Astrocyte (in vitro differentiated cells and primary cell): ENCODE measurements at regions not wholly inside any gene's neighbourhood (a gene's known extent, or its start where the extent isn't known, plus 50 kb on each side); places are given as distances from the start of the nearest gene placed in this dataset.

Experiments
- DNase-seq: peaks from one replicate; pipeline ENCODE4 v3.0.0-alpha.2; 2010; ENCODE audit warnings: low read depth
- FAIRE-seq: peaks from 2 replicates; lab custom pipeline; 2011; peaks lifted over from hg19 to GRCh38; lab: Jason Lieb, UNC
- H2AFZ ChIP-seq: 2 replicates; pipeline ENCODE4 v1.6.0; 2012; ENCODE audit warnings: low read depth, low read length, inconsistent platforms
- H3K27ac ChIP-seq: 2 replicates; pipeline ENCODE4 v1.5.1; 2011; ENCODE audit warnings: low read depth, low read length, inconsistent platforms
- H3K27me3 ChIP-seq: 2 replicates; pipeline ENCODE4 v1.6.0; 2011; ENCODE audit warnings: low read length, inconsistent platforms; ENCODE audit not compliant: insufficient read depth
- H3K36me3 ChIP-seq: 2 replicates; pipeline ENCODE4 v1.5.1; 2011; ENCODE audit warnings: low read length, inconsistent platforms; ENCODE audit not compliant: insufficient read depth
- H3K4me1 ChIP-seq: 2 replicates; pipeline ENCODE4 v1.5.1; 2011; ENCODE audit warnings: low read length, inconsistent platforms; ENCODE audit not compliant: insufficient read depth
- H3K4me2 ChIP-seq: 2 replicates; pipeline ENCODE4 v1.6.0; 2012; ENCODE audit warnings: low read length, inconsistent platforms
- H3K4me3 ChIP-seq: 2 replicates; pipeline ENCODE4 v1.5.1; 2011; ENCODE audit warnings: low read depth, mild to moderate bottlenecking, low read length, inconsistent platforms; ENCODE audit not compliant: insufficient read depth
- H3K79me2 ChIP-seq: 2 replicates; pipeline ENCODE4 v1.6.0; 2012; ENCODE audit warnings: mild to moderate bottlenecking, low read length, inconsistent platforms; ENCODE audit not compliant: insufficient read depth
- H3K9ac ChIP-seq: 2 replicates; pipeline ENCODE4 v1.6.0; 2012; ENCODE audit warnings: mild to moderate bottlenecking, low read length, inconsistent platforms
- H3K9me3 ChIP-seq: 2 replicates; pipeline ENCODE4 v1.5.1; 2012; ENCODE audit warnings: low read depth, mild to moderate bottlenecking, low read length, inconsistent platforms; ENCODE audit not compliant: insufficient read depth
- H4K20me1 ChIP-seq: 2 replicates; pipeline ENCODE4 v1.6.0; 2012; ENCODE audit warnings: low read length, inconsistent platforms; ENCODE audit not compliant: insufficient read depth
- H3K27ac Mint-ChIP-seq: one replicate; pipeline ENCODE4 v1.8.0; 2021; ENCODE audit warnings: mild to moderate bottlenecking, mixed read lengths; ENCODE audit not compliant: unreplicated experiment
- H3K27me3 Mint-ChIP-seq: one replicate; pipeline ENCODE4 v1.8.0; 2021; ENCODE audit warnings: low read depth, mixed read lengths; ENCODE audit not compliant: unreplicated experiment
- H3K36me3 Mint-ChIP-seq: one replicate; pipeline ENCODE4 v1.8.0; 2021; ENCODE audit warnings: low read depth, mixed read lengths; ENCODE audit not compliant: unreplicated experiment
- H3K4me1 Mint-ChIP-seq: one replicate; pipeline ENCODE4 v1.8.0; 2021; ENCODE audit warnings: low read depth, mixed read lengths; ENCODE audit not compliant: unreplicated experiment
- H3K4me3 Mint-ChIP-seq: one replicate; pipeline ENCODE4 v1.8.0; 2021; ENCODE audit warnings: mild to moderate bottlenecking, moderate library complexity, mixed read lengths; ENCODE audit not compliant: unreplicated experiment
- H3K9me3 Mint-ChIP-seq: one replicate; pipeline ENCODE4 v1.8.0; 2021; ENCODE audit warnings: mild to moderate bottlenecking, mixed read lengths; ENCODE audit not compliant: unreplicated experiment
- EZH2 ChIP-seq: IDR thresholded peaks from 2 replicates; pipeline ENCODE4 v1.6.1; 2012; ENCODE audit warnings: mild to moderate bottlenecking, low read length, inconsistent platforms; ENCODE audit not compliant: insufficient read depth
- TF ChIP-seq, protein P1 (sequence below): IDR thresholded peaks from 2 replicates; pipeline ENCODE4 v1.5.1; 2011; ENCODE audit warnings: low read depth, mild to moderate bottlenecking, inconsistent platforms, low read length, moderate library complexity; ENCODE audit not compliant: insufficient read depth

DNA sequence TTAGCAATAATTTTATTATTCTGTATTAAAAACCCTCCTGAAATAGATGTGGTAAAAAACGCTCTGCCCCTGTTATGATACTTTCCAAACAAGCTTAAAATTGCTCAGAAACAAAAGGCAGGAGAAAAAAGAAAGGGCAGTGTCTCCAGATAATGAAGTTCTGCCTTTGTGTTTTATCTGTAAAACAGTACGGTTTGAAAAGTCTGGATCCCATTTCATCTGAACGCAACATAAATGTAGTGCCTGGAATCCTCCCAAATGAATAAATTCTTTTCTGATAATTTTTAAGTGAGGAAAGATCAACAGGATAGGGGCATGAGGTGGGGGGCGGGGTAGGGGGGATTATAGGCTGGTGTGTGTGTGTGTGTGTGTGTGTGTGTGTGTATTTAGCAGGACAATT lies 87.5 kb upstream of the SOX9 start:
- H3K27ac Mint-ChIP-seq = no peak overlapping the region
- no peaks in the 10 kb centered on the region for H3K4me1 Mint-ChIP-seq
- no peak for FAIRE-seq
- H2AFZ ChIP-seq = no peak overlapping the region
- H3K79me2 ChIP-seq = no peaks in the 10 kb centered on the region
- H3K4me2 ChIP-seq = no peak overlapping the region
- no peaks in the 10 kb centered on the region for H4K20me1 ChIP-seq
- no peaks in the 10 kb centered on the region for H3K36me3 Mint-ChIP-seq
- H3K9ac ChIP-seq = no peak overlapping the region
- no peak overlapping the region for H3K27ac ChIP-seq
- H3K36me3 ChIP-seq = no peaks in the 10 kb centered on the region
- no peak overlapping the region for H3K4me3 ChIP-seq
- peaks cover 7% of the 10 kb centered on the region for H3K27me3 Mint-ChIP-seq
- H3K9me3 ChIP-seq = no peaks in the 10 kb centered on the region
- H3K4me1 ChIP-seq = peaks cover 4% of the 10 kb centered on the region
- no peaks in the 10 kb centered on the region for H3K27me3 ChIP-seq
- H3K9me3 Mint-ChIP-seq = peaks cover 1% of the 10 kb centered on the region
- H3K4me3 Mint-ChIP-seq = no peak overlapping the region
- no peak for DNase-seq
- TF ChIP-seq, protein P1, sequence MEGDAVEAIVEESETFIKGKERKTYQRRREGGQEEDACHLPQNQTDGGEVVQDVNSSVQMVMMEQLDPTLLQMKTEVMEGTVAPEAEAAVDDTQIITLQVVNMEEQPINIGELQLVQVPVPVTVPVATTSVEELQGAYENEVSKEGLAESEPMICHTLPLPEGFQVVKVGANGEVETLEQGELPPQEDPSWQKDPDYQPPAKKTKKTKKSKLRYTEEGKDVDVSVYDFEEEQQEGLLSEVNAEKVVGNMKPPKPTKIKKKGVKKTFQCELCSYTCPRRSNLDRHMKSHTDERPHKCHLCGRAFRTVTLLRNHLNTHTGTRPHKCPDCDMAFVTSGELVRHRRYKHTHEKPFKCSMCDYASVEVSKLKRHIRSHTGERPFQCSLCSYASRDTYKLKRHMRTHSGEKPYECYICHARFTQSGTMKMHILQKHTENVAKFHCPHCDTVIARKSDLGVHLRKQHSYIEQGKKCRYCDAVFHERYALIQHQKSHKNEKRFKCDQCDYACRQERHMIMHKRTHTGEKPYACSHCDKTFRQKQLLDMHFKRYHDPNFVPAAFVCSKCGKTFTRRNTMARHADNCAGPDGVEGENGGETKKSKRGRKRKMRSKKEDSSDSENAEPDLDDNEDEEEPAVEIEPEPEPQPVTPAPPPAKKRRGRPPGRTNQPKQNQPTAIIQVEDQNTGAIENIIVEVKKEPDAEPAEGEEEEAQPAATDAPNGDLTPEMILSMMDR = no peak
- no peak for TF ChIP-seq EZH2

GRCh38 chr17:72034000-72034399 lies 86.8 kb upstream of the SOX9 start:
- no peak for FAIRE-seq
- Histone ChIP-seq H3K4me2 (no peak overlapping the region), H3K9ac (no peak overlapping the region), H3K79me2 (no peaks in the 10 kb centered on the region), H3K36me3 (no peaks in the 10 kb centered on the region), H3K27ac (no peak overlapping the region), H3K4me3 (no peak overlapping the region), H3K9me3 (no peaks in the 10 kb centered on the region), H2AFZ (no peak overlapping the region), H3K27me3 (no peaks in the 10 kb centered on the region), H4K20me1 (no peaks in the 10 kb centered on the region), H3K4me1 (peaks cover 4% of the 10 kb centered on the region)
- H3K27me3 Mint-ChIP-seq = peaks cover 6% of the 10 kb centered on the region
- H3K36me3 Mint-ChIP-seq = no peaks in the 10 kb centered on the region
- H3K9me3 Mint-ChIP-seq = peaks cover 1% of the 10 kb centered on the region
- no peak for DNase-seq
- TF ChIP-seq, protein P1 = no peak
- TF ChIP-seq EZH2 = no peak
- H3K4me1 Mint-ChIP-seq = no peaks in the 10 kb centered on the region
- H3K4me3 Mint-ChIP-seq = no peak overlapping the region
- no peak overlapping the region for H3K27ac Mint-ChIP-seq

GRCh38 chr17:72038427-72038826 lies 82.4 kb upstream of the SOX9 start:
- Mint-ChIP-seq H3K36me3 (no peaks in the 10 kb centered on the region), H3K27me3 (peaks cover 2% of the 10 kb centered on the region), H3K27ac (no peak overlapping the region), H3K4me1 (no peaks in the 10 kb centered on the region), H3K4me3 (no peak overlapping the region), H3K9me3 (peaks cover 3% of the 10 kb centered on the region)
- Histone ChIP-seq H3K27ac (no peak overlapping the region), H3K4me3 (no peak overlapping the region), H3K79me2 (no peaks in the 10 kb centered on the region), H3K9ac (no peak overlapping the region), H3K4me2 (no peak overlapping the region), H3K9me3 (no peaks in the 10 kb centered on the region), H3K36me3 (no peaks in the 10 kb centered on the region), H3K4me1 (no peaks in the 10 kb centered on the region), H4K20me1 (no peaks in the 10 kb centered on the region), H3K27me3 (no peaks in the 10 kb centered on the region), H2AFZ (no peak overlapping the region)
- FAIRE-seq (no peak), DNase-seq (no peak)
- TF ChIP-seq EZH2 = no peak
- TF ChIP-seq, protein P1 = no peak
